ENCODE measurements at regions not wholly inside any gene's neighbourhood (a gene's known extent, or its start where the extent isn't known, plus 50 kb on each side); places are given as distances from the start of the nearest gene placed in this dataset.

- TF ChIP-seq CTCF (IDR thresholded peaks at IDR 0.05; ENCODE audit: insufficient read depth, low read depth, low read length): no peak
- no peak for TF ChIP-seq EZH2 (IDR thresholded peaks at IDR 0.05; ENCODE audit: insufficient read depth, low read length)
These were observed 215.0 kb upstream of the E2F8 start for GRCh38 chr11:19455731-19456130.
